ENCODE measurements at regions not wholly inside any gene's neighbourhood (a gene's known extent, or its start where the extent isn't known, plus 50 kb on each side); places are given as distances from the start of the nearest gene placed in this dataset.
"Not testable (repeated sequence)": the region's sequence is repeated elsewhere in the genome, so short reads cannot be mapped to it uniquely, and the experiment has no call there.

DNA sequence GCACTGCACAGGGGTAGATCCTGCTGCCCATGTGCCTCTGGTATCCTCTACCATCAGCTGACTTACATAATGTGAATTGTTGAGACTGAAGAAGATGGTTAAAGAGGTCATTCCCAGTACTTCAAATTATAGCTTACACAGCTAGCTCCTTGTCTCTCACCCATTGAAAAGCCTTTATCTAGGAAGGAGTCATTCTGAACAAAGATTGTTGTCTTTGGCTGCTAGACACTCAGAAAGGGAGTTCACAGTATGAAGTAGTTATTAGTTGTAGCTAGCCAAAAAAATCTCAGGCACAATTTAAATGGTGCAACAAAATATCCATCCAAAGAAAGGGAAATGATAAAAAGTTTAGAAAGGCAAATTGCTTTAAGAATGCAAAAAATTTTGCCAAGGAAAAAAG is 102.0 kb upstream of the NREP start:
- DNase-seq: peak; percentile 19

DNA sequence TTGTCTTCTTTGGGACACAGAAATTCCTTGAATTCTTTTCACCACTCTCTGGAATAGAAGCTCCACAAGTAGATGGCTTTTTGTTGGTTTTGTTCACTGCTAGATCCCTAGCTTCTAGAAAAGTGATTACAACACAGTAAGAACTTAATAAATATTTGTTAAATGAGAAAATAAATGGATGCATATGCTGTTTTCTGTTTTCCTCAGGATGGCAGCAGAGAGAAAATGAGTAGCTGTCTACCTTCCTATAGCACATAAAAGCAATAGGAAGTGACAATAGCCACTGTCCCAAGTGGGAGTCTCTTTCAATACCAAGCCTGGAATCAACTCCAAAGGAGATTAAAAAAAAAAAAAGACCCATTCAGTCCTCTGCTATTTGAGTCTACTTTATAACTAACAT is 100.6 kb upstream of the NREP start:
- no peak for DNase-seq

DNA sequence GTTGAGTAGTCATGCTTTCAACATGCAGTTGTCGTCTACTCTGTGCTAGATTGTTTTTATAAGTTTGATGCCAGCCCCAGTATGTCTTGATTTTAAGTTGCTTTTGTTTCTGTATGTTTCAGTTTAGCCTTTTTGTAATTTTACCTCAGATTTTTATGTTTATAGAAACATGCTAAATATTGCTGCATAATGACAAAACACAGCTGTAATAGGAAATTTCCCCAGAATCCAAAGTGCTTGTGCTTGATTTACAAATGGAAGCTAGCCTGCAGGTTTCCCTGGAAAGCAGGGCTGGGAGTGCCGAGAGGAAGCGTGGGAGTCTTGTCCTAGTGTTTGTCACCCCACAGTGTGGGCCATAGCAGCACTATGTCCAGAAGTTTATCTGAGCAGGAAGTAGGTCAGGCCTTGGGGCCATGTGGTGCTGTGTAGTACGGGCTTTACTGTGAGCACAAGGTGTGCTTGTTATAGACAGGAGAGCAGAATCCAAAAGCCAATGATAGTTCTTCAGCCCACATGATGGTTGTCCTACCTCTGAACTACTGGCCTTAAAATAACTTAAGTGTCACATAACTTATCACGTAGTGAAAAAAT is 100.0 kb upstream of the NREP start:
- DNase-seq: no peak

DNA sequence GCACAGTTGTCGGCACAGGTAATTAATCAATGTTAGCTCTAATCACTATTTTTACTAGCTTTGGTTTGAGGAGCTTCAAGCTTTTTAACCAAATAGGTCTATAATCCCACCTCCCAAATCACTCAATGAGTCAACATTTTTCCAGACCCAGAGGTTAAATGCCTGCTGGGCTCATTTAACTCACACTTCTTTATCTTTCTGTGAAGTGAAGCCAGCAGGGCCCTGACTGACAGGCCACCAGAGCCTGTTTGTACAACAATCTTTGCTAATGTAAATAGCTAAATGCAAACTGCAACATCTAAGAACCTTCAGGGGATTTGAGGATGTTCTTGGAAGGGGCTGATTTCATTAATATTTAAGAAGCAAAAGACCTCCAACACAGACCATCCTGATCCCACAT is 98.4 kb upstream of the NREP start:
- no peak for DNase-seq

DNA sequence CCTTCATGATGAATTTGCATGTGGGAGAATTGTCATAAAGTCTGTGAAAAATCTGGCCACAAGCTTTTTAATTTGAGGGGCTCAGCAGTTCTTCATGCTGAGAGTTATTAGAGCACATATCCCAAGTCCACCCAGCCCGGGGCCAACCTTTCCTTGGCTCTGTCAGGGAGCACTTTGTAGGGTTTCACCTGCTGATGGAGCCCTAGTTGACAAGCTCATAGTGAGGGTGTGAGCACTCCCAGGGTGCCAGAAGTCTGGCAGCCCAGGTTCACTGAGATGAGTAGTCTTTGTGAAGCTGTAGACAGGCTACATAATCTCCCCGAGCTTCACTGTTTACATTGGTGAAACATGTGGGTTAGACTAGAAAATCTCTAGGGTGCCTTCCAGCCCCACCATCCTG is 97.2 kb upstream of the NREP start:
- DNase-seq: no peak

DNA sequence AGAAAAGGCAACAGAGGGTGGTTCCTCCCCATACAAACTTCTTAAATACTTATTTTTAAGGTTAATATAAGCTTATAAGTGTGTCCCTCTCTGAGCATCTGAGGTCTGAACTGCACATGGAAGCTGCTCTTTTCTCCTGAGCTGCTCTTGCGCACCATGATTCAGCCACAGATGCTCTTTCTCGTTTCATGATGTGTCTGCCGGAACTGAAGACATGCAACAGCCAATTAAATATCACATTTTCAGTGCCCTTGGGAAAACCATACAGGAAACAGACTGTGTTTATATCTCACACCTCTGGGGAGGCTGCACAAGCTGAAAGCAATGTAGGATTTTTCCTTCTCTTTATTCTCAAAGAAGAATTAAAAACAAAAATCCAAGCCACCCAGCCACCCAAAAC is 96.8 kb upstream of the NREP start:
- no peak for DNase-seq

DNA sequence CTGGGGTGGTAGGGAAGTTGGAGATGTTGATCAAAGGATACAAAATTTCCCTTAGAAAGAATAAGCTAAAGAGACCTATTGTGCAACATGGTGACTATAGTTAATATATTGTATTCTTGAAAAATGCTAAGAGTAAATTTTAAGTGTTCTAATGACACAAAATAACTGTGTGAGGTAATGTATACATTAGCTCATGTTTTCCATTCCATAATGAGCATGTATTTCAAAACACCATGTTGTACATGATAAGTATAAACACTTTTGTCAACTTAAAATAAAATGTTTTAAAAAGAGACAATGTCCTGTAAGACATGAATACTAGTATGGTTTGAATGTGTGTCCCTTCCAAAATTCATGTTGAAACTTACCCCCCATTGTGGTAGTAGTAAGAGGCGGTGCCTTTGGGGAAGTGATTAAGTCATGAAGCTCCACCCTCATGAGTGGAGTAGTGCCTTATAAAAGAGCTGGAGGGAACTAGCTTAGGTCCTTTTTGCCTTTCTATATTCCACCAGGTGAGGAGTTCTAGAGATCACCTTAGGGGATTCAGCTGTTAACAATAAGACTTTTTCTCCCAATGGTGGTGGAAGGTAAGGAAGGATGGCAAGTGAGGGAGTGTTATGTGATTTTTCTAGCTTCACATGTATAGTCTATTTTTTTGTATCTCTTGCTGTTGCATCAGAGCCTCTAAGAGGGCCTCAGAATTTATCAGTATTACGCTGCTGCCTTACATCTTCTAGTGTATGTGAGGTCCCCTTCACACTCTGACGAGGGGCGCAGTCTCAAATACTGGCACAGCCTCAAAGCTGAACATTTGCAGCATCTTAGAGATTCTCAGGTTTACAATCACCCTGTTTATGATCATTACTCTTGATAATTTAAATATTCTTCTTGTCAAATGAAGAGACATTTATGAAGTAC is 94.9 kb upstream of the NREP start:
- DNase-seq: no peak

DNA sequence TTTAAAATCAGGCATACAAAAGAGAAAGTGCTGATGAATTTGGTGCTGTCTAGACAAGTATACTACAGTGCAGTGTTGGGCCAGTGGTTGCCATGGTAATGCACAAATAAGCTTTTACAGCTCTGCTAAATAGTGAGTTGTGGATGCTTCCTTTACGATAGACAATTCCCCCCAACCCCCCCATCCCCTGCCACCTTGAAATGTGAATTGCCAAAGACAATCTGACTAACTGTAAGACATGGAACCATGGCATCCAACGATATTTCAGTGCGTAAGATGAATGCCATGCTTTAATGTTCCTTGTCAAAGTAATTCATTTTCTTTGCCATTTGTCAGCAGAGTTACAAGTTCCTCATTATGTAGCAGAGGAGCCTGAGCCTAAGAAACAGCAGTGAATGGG is 91.5 kb upstream of the NREP start:
- no peak for DNase-seq

DNA sequence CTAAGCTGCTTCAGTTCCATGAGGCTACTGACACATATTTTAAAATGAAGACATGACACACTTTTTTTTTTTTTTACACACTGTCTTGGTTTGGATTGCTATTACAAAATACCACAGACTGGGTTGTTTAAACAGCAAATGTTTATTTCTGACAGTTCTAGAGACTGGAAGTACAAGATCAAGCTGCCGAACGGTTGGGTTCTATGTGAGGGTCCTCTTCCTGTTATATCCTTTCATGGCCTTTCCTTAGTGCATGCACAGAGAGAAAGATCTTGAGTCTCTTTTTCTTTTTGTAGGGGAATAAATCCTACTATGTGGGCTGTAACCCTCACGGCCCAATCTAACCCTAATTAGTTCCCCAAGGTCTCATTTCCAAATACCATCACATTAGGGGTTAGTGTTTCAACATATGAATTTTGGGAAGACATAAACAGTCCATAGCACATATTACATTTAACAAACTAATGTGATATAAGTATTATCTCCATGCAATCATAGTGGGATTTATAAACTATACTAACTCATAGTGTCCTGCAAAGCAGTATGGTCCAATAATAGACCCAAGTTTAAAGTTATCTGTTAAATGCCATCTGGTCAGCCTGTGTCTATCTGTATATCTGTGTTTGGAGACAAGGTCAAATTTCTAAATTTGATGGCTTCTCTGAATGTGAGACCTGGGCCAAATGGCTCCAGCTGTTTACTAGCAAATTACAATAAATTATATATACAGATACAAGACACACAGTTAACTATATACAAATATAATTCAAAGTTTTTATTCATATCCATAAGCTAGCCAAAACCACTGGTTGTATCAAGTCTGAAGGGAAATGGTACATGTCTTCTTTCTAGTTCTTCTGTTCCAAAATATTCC is 90.3 kb upstream of the NREP start:
- DNase-seq: no peak

DNA sequence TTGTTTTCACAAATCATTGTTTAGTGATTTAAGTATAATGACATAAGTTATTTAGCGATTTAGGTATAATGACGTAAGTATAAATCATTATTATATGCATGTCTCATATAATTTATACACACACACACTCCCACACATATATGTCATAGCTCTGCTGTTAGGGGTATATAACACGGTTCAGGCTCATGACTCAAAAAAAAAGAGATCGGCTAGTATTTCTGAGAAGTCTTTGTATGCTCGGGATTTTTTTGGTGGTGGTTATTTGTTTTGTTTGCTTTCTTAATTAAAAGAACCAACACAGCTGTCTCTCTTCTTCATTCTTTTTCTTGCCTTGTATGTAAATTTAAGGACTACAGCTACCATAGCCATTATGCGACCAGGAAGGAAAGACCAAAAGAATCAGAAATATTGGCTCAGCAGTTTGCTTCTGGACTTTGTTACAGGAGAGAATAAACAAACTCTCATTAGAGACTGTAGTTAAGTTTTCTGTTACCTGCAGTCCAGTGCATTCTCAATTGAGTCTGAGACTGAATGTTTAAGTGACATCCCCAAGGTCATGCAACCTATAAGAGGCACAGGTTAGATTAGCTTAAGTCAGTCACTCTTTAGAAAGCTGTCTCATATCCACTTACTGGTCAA is 83.2 kb upstream of the NREP start:
- no peak for DNase-seq

DNA sequence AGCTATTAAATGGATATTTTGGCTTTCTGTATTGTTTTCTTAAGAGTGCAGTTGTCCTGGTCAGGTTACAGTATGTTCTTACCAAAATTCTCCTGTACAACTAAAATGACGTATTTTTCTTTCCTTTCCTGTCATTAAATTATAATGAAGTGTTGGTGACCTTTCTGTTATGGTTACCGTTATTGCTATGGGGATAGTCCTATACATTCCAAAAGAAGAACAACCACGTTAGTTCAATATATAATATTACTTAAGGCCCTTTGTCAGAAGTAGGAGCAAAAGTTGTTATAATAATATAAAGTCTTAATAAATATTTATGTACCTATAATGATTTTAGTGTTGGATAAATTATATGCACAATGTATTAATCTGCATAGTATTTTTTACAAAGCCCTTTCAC is 82.4 kb upstream of the NREP start:
- DNase-seq: no peak

DNA sequence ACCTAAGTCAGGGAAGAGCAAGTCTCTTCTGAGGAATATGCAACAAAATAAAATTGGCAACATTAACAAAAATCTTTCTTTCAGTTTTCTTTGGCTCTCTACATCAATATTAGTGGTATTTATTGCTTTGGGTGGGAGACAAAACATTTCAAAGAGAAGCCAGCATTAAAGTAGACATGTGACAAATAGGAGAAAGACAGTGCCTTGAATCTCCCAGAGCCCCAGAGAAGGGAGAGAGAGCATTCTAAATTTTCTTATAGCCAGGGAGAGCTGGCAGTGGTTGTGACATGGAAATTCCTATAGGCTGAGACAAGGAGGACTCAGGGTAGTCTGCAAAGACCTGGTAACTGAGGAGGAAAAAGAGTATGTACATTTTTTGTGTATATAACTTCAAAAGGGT is 79.4 kb upstream of the NREP start:
- DNase-seq: no peak

DNA sequence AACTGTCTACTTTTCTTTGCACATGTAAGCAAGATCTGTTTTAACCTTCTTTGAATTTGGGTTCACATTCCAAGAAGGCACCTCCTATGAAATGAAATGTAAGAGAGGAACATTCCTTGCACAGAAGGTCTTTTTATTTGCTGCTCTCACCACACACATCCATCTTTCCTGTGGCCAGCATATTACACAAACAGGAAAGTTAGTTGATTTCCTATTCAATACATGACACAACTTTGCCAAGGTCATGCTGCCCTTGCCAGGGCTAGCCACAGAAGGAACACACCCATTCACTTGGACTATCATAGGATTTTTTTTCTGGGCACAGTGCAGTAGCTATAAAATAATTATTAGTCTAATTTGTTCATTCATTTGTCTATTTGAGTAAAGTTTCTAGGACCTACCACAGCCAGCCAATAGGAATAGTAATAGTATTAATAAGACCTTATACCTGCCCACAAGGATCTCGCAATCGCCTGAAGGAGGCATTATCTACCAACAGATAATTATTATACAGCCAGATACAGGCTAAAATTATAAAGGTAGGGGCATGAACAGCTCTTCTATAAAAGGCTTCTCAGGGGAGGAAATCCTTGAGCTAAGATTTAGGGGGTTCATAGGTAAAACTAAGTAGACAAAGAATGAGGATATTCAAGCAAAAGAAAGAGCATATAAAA is 78.1 kb upstream of the NREP start:
- DNase-seq: no peak

DNA sequence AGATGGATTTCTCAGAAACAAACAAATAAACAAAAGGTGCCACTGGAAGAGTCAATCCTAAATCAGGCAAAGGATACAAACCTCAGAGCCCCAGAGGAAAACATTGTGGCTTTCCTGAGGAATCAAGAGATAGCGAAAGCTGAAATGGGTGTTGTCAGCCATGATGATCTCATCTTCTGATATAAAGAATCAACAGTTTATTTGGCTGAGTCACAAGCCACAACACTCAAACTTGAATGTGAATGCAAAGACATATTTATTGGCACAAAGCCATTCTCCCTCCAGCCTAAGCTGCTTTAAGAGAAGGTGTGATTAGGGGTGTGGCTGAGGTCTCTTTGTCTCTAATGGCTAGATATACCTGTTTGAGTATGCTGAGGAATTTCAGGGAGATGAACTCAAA is 73.3 kb upstream of the NREP start:
- DNase-seq: no peak

DNA sequence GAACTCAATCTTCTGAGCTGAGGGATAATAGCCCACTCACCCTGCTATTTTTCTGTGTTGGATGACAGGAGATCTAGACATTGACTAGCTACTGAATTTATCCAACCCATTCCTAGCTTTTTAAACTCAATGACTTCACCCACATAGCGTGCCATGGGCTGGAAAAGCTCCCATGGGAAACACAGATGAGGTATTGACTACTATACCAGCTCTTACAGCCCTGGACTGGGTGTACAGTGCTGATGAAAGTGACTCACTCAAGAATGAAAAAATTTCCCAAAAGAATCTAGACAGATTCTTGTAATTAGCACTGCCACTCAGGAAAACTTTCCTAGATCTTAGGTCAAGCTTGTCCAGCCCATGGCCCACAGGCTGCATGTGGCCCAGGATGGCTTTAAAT is 72.7 kb upstream of the NREP start:
- peak; percentile 54 for DNase-seq

DNA sequence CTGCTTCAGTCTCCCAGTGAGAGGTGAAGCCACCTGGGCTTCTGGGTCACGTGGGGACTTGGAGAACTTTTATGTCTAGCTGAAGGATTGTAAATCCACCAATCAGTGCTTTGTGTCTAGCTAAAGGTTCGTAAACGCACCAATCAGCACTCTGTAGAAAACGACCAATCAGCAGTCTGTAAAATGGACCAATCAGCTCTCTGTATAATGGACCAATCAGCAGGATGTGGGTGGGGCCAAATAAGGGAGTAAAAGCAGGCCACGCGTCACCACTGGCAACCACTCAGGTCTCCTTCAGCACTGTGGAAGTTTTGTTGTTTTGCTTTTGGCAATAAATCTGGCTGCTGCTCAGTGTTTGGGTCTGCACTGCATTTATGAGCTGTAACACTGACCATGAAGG is 69.1 kb upstream of the NREP start:
- DNase-seq: no peak

DNA sequence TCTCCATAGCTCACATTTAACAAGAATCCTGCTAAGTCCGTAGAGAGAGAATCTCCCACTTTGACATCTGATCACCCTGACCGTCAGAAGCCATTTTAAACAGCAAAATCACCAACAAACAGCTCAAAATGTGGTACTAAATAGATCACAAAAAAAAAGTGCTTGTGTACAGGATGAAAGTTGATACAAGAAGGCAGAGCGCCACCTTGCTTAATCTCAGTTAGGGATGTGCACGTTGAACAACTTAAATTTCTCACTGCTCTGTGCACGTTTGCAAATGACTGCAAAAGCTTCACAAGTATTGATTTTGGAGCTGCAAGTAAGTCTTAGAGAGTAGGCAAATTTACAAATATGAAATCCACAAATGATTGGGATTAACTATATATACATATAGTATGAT is 63.1 kb upstream of the NREP start:
- DNase-seq: no peak

DNA sequence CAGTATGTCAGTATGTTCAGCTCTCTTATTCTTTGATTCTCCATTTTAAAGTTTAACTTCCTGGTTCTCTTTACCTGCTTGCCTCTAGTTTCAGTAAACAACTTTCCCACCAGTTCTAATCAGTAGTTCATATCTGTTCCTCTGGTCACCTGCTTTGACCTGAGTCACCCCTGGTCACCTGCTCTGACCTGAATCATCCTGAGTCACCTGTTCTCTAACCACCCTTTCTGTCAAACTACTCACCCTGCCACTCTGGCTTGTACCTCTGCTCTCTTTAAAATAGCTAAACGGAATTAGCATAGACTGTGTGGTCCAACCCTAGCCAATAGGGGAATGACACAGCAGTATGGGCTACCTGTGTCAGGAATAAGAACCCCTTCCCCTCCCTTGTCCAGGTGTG is 62.0 kb upstream of the NREP start:
- not testable (repeated sequence) for DNase-seq

DNA sequence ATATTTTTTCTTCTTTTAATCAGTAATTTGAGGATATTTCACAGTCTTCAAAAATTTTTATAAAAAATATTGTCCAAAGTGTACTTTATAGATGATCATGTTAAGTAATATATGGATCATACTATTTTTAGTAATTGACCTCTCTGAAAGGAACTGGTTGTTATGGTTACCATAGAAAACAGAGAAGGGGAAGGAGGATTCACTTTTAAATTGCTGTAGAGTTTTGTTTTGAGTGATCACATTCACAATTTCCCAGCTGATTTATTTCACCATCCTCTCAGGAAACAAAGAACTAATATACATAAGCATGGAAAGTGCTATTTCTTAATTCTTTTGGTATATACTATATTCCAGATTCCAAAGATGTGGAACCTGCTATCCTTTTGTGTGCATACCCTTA is 56.5 kb upstream of the NREP start:
- DNase-seq: no peak

DNA sequence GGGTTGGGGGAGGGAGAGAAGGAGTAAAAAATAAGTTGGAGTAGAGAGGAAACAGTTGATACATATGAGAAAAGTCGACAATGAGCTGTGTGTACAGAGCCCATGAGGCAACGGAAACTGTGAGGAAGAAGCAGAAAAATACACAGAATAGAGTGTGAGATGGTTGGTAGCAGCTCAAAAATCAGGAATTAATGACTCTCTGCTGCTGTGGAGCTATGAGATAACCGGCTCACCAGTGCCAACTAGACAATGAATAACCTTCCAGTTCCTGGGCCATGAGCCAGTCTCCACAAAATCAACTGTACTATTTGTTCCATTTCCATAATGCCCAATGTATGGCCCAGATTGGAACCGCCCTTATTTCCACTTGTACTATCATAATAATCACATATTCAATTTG is 53.1 kb upstream of the NREP start:
- no peak for DNase-seq
